ENCODE measurements at regions not wholly inside any gene's neighbourhood (a gene's known extent, or its start where the extent isn't known, plus 50 kb on each side); places are given as distances from the start of the nearest gene placed in this dataset.
A peak's percentile ranks its signal among the peaks of the same experiment; 100 is the strongest.

GRCh38 chr13:69597088-69597487 lies 510.5 kb upstream of the ATXN8OS start:
- Mint-ChIP-seq H3K27me3 (no peaks in the 10 kb centered on the region), H3K36me3 (no peaks in the 10 kb centered on the region)
- DNase-seq, result no peak

GRCh38 chr13:69595181-69595580 lies 512.4 kb upstream of the ATXN8OS start:
- H3K4me3 Mint-ChIP-seq, result no peak overlapping the region

More at GRCh38 chr13:69597088-69597487, 510.5 kb upstream of the ATXN8OS start:
- H3K4me3 Mint-ChIP-seq, result no peak overlapping the region
- no peak overlapping the region for H3K27ac Mint-ChIP-seq
- no peaks in the 10 kb centered on the region for H3K4me1 Mint-ChIP-seq
- H3K9me3 Mint-ChIP-seq, result peaks cover 2% of the 10 kb centered on the region

GRCh38 chr13:69591437-69591836 lies 516.2 kb upstream of the ATXN8OS start:
- no peaks in the 10 kb centered on the region for H3K36me3 Mint-ChIP-seq
- no peaks in the 10 kb centered on the region for H3K9me3 Mint-ChIP-seq
- H3K4me1 Mint-ChIP-seq, result no peaks in the 10 kb centered on the region
- H3K27ac Mint-ChIP-seq, result no peak overlapping the region
- no peak overlapping the region for H3K4me3 Mint-ChIP-seq
- no peak for DNase-seq
- no peaks in the 10 kb centered on the region for H3K27me3 Mint-ChIP-seq

More at GRCh38 chr13:69595181-69595580, 512.4 kb upstream of the ATXN8OS start:
- Mint-ChIP-seq H3K27me3 (no peaks in the 10 kb centered on the region), H3K27ac (no peak overlapping the region), H3K9me3 (peaks cover 2% of the 10 kb centered on the region), H3K36me3 (no peaks in the 10 kb centered on the region), H3K4me1 (no peaks in the 10 kb centered on the region)
- no peak for DNase-seq

GRCh38 chr13:69589531-69590235 lies 517.9 kb upstream of the ATXN8OS start:
- no peak overlapping the region for H3K4me3 Mint-ChIP-seq

GRCh38 chr13:69585656-69586055 lies 522.0 kb upstream of the ATXN8OS start:
- H3K36me3 Mint-ChIP-seq, result no peaks in the 10 kb centered on the region
- H3K27ac Mint-ChIP-seq, result no peak overlapping the region
- H3K9me3 Mint-ChIP-seq, result peaks cover 1% of the 10 kb centered on the region
- H3K4me3 Mint-ChIP-seq, result no peak overlapping the region
- no peaks in the 10 kb centered on the region for H3K27me3 Mint-ChIP-seq
- H3K4me1 Mint-ChIP-seq, result no peaks in the 10 kb centered on the region
- DNase-seq, result no peak

More at GRCh38 chr13:69589531-69590235, 517.9 kb upstream of the ATXN8OS start:
- no peaks in the 10 kb centered on the region for H3K27me3 Mint-ChIP-seq
- H3K4me1 Mint-ChIP-seq, result no peaks in the 10 kb centered on the region
- no peak for DNase-seq
- H3K9me3 Mint-ChIP-seq, result no peaks in the 10 kb centered on the region
- H3K36me3 Mint-ChIP-seq, result no peaks in the 10 kb centered on the region
- no peak overlapping the region for H3K27ac Mint-ChIP-seq

GRCh38 chr13:69580255-69580654 lies 527.4 kb upstream of the ATXN8OS start:
- Mint-ChIP-seq H3K9me3 (peaks cover 1% of the 10 kb centered on the region), H3K27me3 (no peaks in the 10 kb centered on the region), H3K27ac (no peak overlapping the region), H3K4me3 (no peak overlapping the region), H3K36me3 (no peaks in the 10 kb centered on the region), H3K4me1 (no peaks in the 10 kb centered on the region)
- DNase-seq, result no peak

GRCh38 chr13:69579351-69579750 lies 528.3 kb upstream of the ATXN8OS start:
- Mint-ChIP-seq H3K27ac (no peak overlapping the region), H3K27me3 (no peaks in the 10 kb centered on the region), H3K36me3 (no peaks in the 10 kb centered on the region), H3K4me3 (no peak overlapping the region), H3K4me1 (no peaks in the 10 kb centered on the region), H3K9me3 (peaks cover 1% of the 10 kb centered on the region)
- no peak for DNase-seq

- H3K27ac Mint-ChIP-seq, result no peak overlapping the region
- H3K27me3 Mint-ChIP-seq, result no peaks in the 10 kb centered on the region
- no peak overlapping the region for H3K4me3 Mint-ChIP-seq
- DNase-seq, result no peak
- H3K9me3 Mint-ChIP-seq, result no peaks in the 10 kb centered on the region
- H3K4me1 Mint-ChIP-seq, result no peaks in the 10 kb centered on the region
- H3K36me3 Mint-ChIP-seq, result no peaks in the 10 kb centered on the region
These were observed 535.9 kb upstream of the ATXN8OS start for GRCh38 chr13:69571606-69572323.

- Mint-ChIP-seq H3K9me3 (peaks cover 2% of the 10 kb centered on the region), H3K27ac (no peak overlapping the region), H3K4me1 (no peaks in the 10 kb centered on the region), H3K4me3 (no peak overlapping the region), H3K36me3 (no peaks in the 10 kb centered on the region), H3K27me3 (no peaks in the 10 kb centered on the region)
- DNase-seq, result no peak
These were observed 540.1 kb upstream of the ATXN8OS start for GRCh38 chr13:69567514-69567913.

- H3K27ac Mint-ChIP-seq, result no peak overlapping the region
- no peak overlapping the region for H3K4me3 Mint-ChIP-seq
- peaks cover 2% of the 10 kb centered on the region for H3K9me3 Mint-ChIP-seq
- no peaks in the 10 kb centered on the region for H3K4me1 Mint-ChIP-seq
- DNase-seq, result no peak
- no peaks in the 10 kb centered on the region for H3K36me3 Mint-ChIP-seq
- no peaks in the 10 kb centered on the region for H3K27me3 Mint-ChIP-seq
These were observed 541.4 kb upstream of the ATXN8OS start for GRCh38 chr13:69566104-69566716.

- Mint-ChIP-seq H3K27me3 (no peaks in the 10 kb centered on the region), H3K36me3 (no peaks in the 10 kb centered on the region), H3K4me1 (no peaks in the 10 kb centered on the region), H3K4me3 (no peak overlapping the region), H3K9me3 (peaks cover 2% of the 10 kb centered on the region), H3K27ac (no peak overlapping the region)
- peak; percentile 0 for DNase-seq
These were observed 542.3 kb upstream of the ATXN8OS start for GRCh38 chr13:69565334-69565733.

GRCh38 chr13:69556540-69557196 lies 551.0 kb upstream of the ATXN8OS start:
- H3K27ac Mint-ChIP-seq, result no peak overlapping the region
- H3K36me3 Mint-ChIP-seq, result no peaks in the 10 kb centered on the region
- H3K4me3 Mint-ChIP-seq, result no peak overlapping the region
- DNase-seq, result no peak
- no peaks in the 10 kb centered on the region for H3K27me3 Mint-ChIP-seq
- peaks cover 6% of the 10 kb centered on the region for H3K9me3 Mint-ChIP-seq
- no peaks in the 10 kb centered on the region for H3K4me1 Mint-ChIP-seq

GRCh38 chr13:69553976-69554375 lies 553.6 kb upstream of the ATXN8OS start:
- Mint-ChIP-seq H3K4me3 (no peak overlapping the region), H3K9me3 (peaks cover 8% of the 10 kb centered on the region), H3K27me3 (no peaks in the 10 kb centered on the region), H3K27ac (no peak overlapping the region), H3K36me3 (no peaks in the 10 kb centered on the region), H3K4me1 (no peaks in the 10 kb centered on the region)
- no peak for DNase-seq

GRCh38 chr13:69551193-69551592 lies 556.4 kb upstream of the ATXN8OS start:
- peaks cover 2% of the 10 kb centered on the region for H3K9me3 Mint-ChIP-seq
- H3K4me1 Mint-ChIP-seq, result no peaks in the 10 kb centered on the region
- H3K4me3 Mint-ChIP-seq, result no peak overlapping the region
- H3K27me3 Mint-ChIP-seq, result no peaks in the 10 kb centered on the region
- H3K36me3 Mint-ChIP-seq, result no peaks in the 10 kb centered on the region
- H3K27ac Mint-ChIP-seq, result no peak overlapping the region
- DNase-seq, result no peak

- H3K4me1 Mint-ChIP-seq, result no peaks in the 10 kb centered on the region
These were observed 559.8 kb upstream of the ATXN8OS start for GRCh38 chr13:69547780-69548179.

More at GRCh38 chr13:69547780-69548179, 559.8 kb upstream of the ATXN8OS start:
- DNase-seq, result no peak
- Mint-ChIP-seq H3K27ac (no peak overlapping the region), H3K9me3 (peaks cover 2% of the 10 kb centered on the region), H3K36me3 (no peaks in the 10 kb centered on the region), H3K4me3 (no peak overlapping the region), H3K27me3 (no peaks in the 10 kb centered on the region)

All from activated naive CD8-positive, alpha-beta T cell treated with anti-CD3 and anti-CD28 coated beads for 36 hours (primary cell).